ENCODE measurements at regions not wholly inside any gene's neighbourhood (a gene's known extent, or its start where the extent isn't known, plus 50 kb on each side); places are given as distances from the start of the nearest gene placed in this dataset.

GRCh38 chr12:46660719-46661109, 165.1 kb downstream of the SLC38A4 start:
- Histone ChIP-seq H3K9ac (replicated peaks; ENCODE audit: extremely low read depth, insufficient read depth, low read length) (peak overlapping the region; percentile 57), H2AFZ (ENCODE audit: low read depth, low read length) (peak overlapping the region; percentile 1), H3K4me2 (ENCODE audit: insufficient read depth, low read length) (peak overlapping the region; percentile 57), H3K4me3 (replicated peaks in 1 of 3; ENCODE audit: insufficient read depth in 1 of 3, low read depth in 1 of 3, low read length in 3 of 3) (no peak overlapping the region), H3K4me1 (ENCODE audit: control insufficient read depth, extremely low read depth, insufficient read depth, low read length) (peaks cover 59% of the 10 kb centered on the region), H4K20me1 (replicated peaks; ENCODE audit: control insufficient read depth, extremely low read depth, insufficient read depth, low read length) (no peaks in the 10 kb centered on the region), H3K9me3 (replicated peaks; ENCODE audit: control insufficient read depth, insufficient read depth, low read length) (no peaks in the 10 kb centered on the region), H3K27me3 (ENCODE audit: control insufficient read depth in 2 of 2, insufficient read depth in 2 of 2, low read length in 2 of 2) (no peaks in the 10 kb centered on the region), H3K79me2 (ENCODE audit: control insufficient read depth, insufficient read depth, low read length) (no peaks in the 10 kb centered on the region), H3K27ac (ENCODE audit: insufficient read depth, low read depth, low read length) (peak overlapping the region; percentile 83), H3K36me3 (ENCODE audit: control insufficient read depth in 2 of 2, extremely low read depth in 1 of 2, insufficient read depth in 2 of 2, low read length in 2 of 2) (no peaks in the 10 kb centered on the region), H3K9me1 (replicated peaks; ENCODE audit: control insufficient read depth, extremely low read depth, insufficient read depth, low read length) (no peaks in the 10 kb centered on the region)
- TSS peak; percentile 40 for BruUV-seq (replicated peaks)
- ChIA-PET CTCF (interaction anchor here (0.6 to 2.0 kb wide), 49 partner anchors 8 to 536 kb away, joined by 3 to 29 read pairs (median 6); partner anchors contain the start of gene SLC38A2), POLR2A (interaction anchor here (1.0 to 1.4 kb wide), 5 partner anchors 230 to 304 kb away, joined by 3 to 13 read pairs (median 6); no protein-coding TSS in a partner anchor)
- no peak for FAIRE-seq
- intact Hi-C loops (cut with micrococcal nuclease) (loop anchor here (1.0 to 5.0 kb wide), 12 partner anchors 97 to 670 kb away; partner anchors contain the start of gene SCAF11), dilution Hi-C loops (cut with MboI; ENCODE audit: extremely low pct_ligation_motif_present, low sequenced_read_pairs) (no loop called here)
- TF ChIP-seq EZH2 (IDR thresholded peaks at IDR 0.05; ENCODE audit: borderline replicate concordance, low read depth, low read length, severe bottlenecking) (no peak), POLR2A (IDR thresholded peaks at IDR 0.05; ENCODE audit: low read depth, low read length) (no peak), FOS (IDR thresholded peaks at IDR 0.05; ENCODE audit: borderline replicate concordance, insufficient read depth, low read length) (no peak), CTCF (IDR thresholded peaks at IDR 0.05; ENCODE audit: extremely low read depth in 1 of 2, insufficient read depth in 1 of 2, low read depth in 1 of 2, low read length in 2 of 2) (no peak), POLR2AphosphoS5 (IDR thresholded peaks at IDR 0.05; ENCODE audit: insufficient read depth, low read depth, low read length) (no peak), JUN (IDR thresholded peaks at IDR 0.05; ENCODE audit: borderline replicate concordance, insufficient read depth, insufficient read length, low read depth) (no peak)
- no peak for DNase-seq (ENCODE audit: low read depth, low spot score)

All from endothelial cell of umbilical vein (primary cell).